Adipocyte (in vitro differentiated cells): ENCODE measurements at regions not wholly inside any gene's neighbourhood (a gene's known extent, or its start where the extent isn't known, plus 50 kb on each side); places are given as distances from the start of the nearest gene placed in this dataset.

ENCODE experiments used
- DNase-seq: peaks from one replicate; pipeline ENCODE4 v3.0.0-alpha.2; 2015; ENCODE audit warnings: low read depth
- H3K27me3 ChIP-seq: replicated peaks from 2 replicates; pipeline ENCODE4 v1.7.0; 2013; ENCODE audit warnings: mild to moderate bottlenecking, low read length, moderate library complexity; ENCODE audit not compliant: control insufficient read depth, insufficient read depth
- H3K36me3 ChIP-seq: 2 replicates; pipeline ENCODE4 v1.7.0; 2013; ENCODE audit warnings: low read length, mild to moderate bottlenecking, moderate library complexity; ENCODE audit not compliant: control insufficient read depth, insufficient read depth, severe bottlenecking
- H3K4me1 ChIP-seq: 2 replicates; pipeline ENCODE4 v1.7.0; 2013; ENCODE audit warnings: mild to moderate bottlenecking, low read length, moderate library complexity; ENCODE audit not compliant: control insufficient read depth, insufficient read depth
- H3K4me3 ChIP-seq: 2 replicates; pipeline ENCODE4 v1.7.0; 2013; ENCODE audit warnings: mild to moderate bottlenecking, low read length, moderate library complexity
- H3K9ac ChIP-seq: 2 replicates; pipeline ENCODE4 v1.7.0; 2013; ENCODE audit warnings: mild to moderate bottlenecking, low read length, moderate library complexity
- H3K9me3 ChIP-seq: 2 replicates; pipeline ENCODE4 v1.7.0; 2013; ENCODE audit warnings: mild to moderate bottlenecking, low read length, moderate library complexity; ENCODE audit not compliant: control insufficient read depth

GRCh38 chr14:95426116-95426475, 90.4 kb downstream of the SYNE3 start:
- H3K9ac ChIP-seq = no peak overlapping the region
- no peak for DNase-seq
- no peaks in the 10 kb centered on the region for H3K9me3 ChIP-seq
- peaks cover 13% of the 10 kb centered on the region for H3K4me1 ChIP-seq
- H3K36me3 ChIP-seq = peaks cover 68% of the 10 kb centered on the region
- H3K4me3 ChIP-seq = no peak overlapping the region
- no peaks in the 10 kb centered on the region for H3K27me3 ChIP-seq

- Histone ChIP-seq H3K27me3 (no peaks in the 10 kb centered on the region), H3K9ac (no peak overlapping the region), H3K9me3 (no peaks in the 10 kb centered on the region), H3K4me1 (peaks cover 13% of the 10 kb centered on the region), H3K4me3 (no peak overlapping the region), H3K36me3 (peaks cover 69% of the 10 kb centered on the region)
- DNase-seq = no peak
Measured at GRCh38 chr14:95425369-95426115, 90.9 kb downstream of the SYNE3 start.

DNA sequence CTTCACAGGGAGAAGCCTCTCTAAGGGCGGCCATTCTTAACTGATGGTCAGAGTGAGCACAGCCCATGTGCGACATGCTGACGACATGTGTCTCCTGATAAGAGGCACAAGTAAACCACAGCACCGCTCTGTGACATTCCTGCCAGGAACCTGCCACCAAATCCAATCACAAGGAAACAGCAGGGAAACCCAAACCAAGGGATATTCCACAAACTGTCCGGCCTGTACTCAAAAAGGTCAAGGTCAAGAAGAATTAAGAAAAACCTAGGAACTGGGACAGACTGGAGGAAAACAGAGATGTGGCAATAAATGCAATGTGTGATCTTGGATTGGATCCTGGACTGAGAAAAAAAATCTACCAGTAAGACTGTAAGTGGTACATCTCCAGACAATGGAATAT, 91.9 kb downstream of the SYNE3 start:
- peak; percentile 49 for DNase-seq
- Histone ChIP-seq H3K9me3 (no peaks in the 10 kb centered on the region), H3K27me3 (no peaks in the 10 kb centered on the region), H3K36me3 (peaks cover 69% of the 10 kb centered on the region), H3K9ac (no peak overlapping the region), H3K4me1 (peaks cover 13% of the 10 kb centered on the region), H3K4me3 (no peak overlapping the region)

GRCh38 chr14:95421741-95422140, 94.7 kb downstream of the SYNE3 start:
- H3K4me3 ChIP-seq = no peak overlapping the region
- H3K27me3 ChIP-seq = no peaks in the 10 kb centered on the region
- DNase-seq = no peak
- peaks cover 72% of the 10 kb centered on the region for H3K36me3 ChIP-seq
- no peaks in the 10 kb centered on the region for H3K9me3 ChIP-seq
- no peak overlapping the region for H3K9ac ChIP-seq
- H3K4me1 ChIP-seq = peaks cover 13% of the 10 kb centered on the region

DNA sequence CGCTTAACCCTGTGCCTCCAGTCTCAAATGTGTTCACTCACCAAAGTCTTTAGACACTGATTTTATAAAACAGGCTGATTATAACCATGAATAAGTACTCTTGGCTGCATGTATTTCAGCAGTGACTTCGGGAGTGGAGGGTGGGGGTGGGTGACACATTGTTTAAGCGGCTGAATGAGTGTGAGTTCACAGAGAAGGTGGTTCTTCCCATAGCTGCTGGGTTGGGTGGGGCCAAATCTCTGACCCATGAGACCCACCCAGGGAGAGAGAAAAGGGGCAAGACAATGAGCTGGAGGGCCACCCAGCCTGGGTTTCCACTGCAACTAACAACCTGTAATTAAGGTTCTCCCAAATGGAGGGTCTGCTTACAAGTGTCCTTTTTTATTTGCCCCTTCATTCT, 96.4 kb downstream of the SYNE3 start:
- no peak overlapping the region for H3K4me3 ChIP-seq
- H3K27me3 ChIP-seq = no peaks in the 10 kb centered on the region
- DNase-seq = no peak
- no peak overlapping the region for H3K9ac ChIP-seq
- no peaks in the 10 kb centered on the region for H3K9me3 ChIP-seq
- peaks cover 73% of the 10 kb centered on the region for H3K36me3 ChIP-seq
- H3K4me1 ChIP-seq = peaks cover 7% of the 10 kb centered on the region

GRCh38 chr14:95419569-95419968, 96.9 kb downstream of the SYNE3 start:
- DNase-seq = no peak
- H3K4me3 ChIP-seq = no peak overlapping the region

DNA sequence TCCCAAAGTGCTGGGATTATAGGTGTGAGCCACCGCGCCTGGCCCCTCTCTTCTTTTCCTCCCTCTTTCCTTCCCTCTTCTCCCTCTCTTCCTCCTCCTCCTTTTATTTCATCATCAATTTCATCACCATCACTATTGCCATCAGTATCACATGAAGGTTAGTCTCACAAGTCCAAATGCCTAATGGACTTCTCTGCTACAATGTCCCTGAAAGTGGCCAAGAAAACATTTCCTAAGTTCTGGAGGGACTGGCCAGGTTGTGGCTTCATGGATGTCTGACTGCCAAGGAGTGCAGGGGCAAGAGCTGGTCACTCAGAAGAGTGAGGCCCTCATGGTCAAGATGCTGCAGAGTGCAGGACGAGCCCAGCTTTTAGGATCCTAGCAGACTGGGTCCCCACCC, 97.6 kb downstream of the SYNE3 start:
- Histone ChIP-seq H3K36me3 (peaks cover 69% of the 10 kb centered on the region), H3K4me3 (no peak overlapping the region), H3K4me1 (no peaks in the 10 kb centered on the region), H3K9ac (no peak overlapping the region), H3K27me3 (no peaks in the 10 kb centered on the region), H3K9me3 (no peaks in the 10 kb centered on the region)
- no peak for DNase-seq

More at GRCh38 chr14:95419569-95419968, 96.9 kb downstream of the SYNE3 start:
- H3K27me3 ChIP-seq = no peaks in the 10 kb centered on the region
- H3K36me3 ChIP-seq = peaks cover 73% of the 10 kb centered on the region
- H3K9ac ChIP-seq = no peak overlapping the region
- H3K9me3 ChIP-seq = no peaks in the 10 kb centered on the region
- peaks cover 6% of the 10 kb centered on the region for H3K4me1 ChIP-seq

DNA sequence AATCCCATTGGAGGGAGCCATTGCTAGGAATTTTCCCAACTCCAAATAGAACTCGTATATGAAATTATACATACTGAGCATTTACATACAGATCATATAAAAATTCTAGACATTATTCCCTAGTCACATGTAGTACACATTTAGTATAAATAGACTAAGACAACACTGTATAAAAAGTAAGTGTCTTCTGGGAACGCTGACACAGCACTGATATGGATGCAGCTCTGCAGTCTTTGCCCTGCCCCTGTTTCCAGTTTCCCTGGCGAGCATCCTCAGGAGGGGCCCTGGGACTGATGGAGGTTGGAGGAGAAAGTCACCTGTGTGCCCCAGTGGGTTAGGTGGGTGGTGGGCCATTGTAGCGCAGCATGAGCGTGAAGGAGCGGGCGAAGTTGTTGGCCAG, 97.8 kb upstream of the CLMN start:
- no peaks in the 10 kb centered on the region for H3K4me1 ChIP-seq
- no peak for DNase-seq
- H3K9me3 ChIP-seq = no peaks in the 10 kb centered on the region
- H3K4me3 ChIP-seq = no peak overlapping the region
- H3K36me3 ChIP-seq = peaks cover 61% of the 10 kb centered on the region
- H3K27me3 ChIP-seq = no peaks in the 10 kb centered on the region
- H3K9ac ChIP-seq = no peak overlapping the region

DNA sequence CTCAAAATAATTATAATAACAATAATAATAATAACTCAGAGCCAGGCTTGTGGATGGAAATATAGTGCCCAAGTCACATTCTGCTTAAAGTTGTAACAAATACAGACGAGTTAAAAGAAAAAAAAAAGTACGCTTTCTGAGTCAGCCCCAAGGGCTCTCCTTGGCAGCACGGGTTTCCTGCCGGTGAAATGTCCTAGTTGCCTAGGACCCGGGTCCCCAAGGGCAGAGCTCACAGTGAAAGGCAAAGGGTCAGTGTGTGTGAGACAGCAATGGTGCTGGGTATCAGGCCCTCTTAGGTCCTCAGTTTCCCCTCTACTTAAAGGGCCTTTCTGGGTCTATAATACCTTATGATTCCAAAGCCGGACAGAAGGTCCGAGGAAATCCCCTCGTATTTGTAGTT, 96.3 kb upstream of the CLMN start:
- Histone ChIP-seq H3K27me3 (no peaks in the 10 kb centered on the region), H3K9ac (no peak overlapping the region), H3K9me3 (no peaks in the 10 kb centered on the region), H3K4me1 (no peaks in the 10 kb centered on the region), H3K36me3 (peaks cover 55% of the 10 kb centered on the region), H3K4me3 (no peak overlapping the region)
- no peak for DNase-seq

- no peak overlapping the region for H3K4me3 ChIP-seq
- H3K4me1 ChIP-seq = peaks cover 4% of the 10 kb centered on the region
- DNase-seq = no peak
- no peak overlapping the region for H3K9ac ChIP-seq
- H3K9me3 ChIP-seq = no peaks in the 10 kb centered on the region
- H3K27me3 ChIP-seq = no peaks in the 10 kb centered on the region
- H3K36me3 ChIP-seq = peaks cover 46% of the 10 kb centered on the region
Measured at GRCh38 chr14:95413289-95414215, 93.8 kb upstream of the CLMN start.

- no peak for DNase-seq
- no peaks in the 10 kb centered on the region for H3K27me3 ChIP-seq
Measured at GRCh38 chr14:95410838-95411237, 91.1 kb upstream of the CLMN start.

More at GRCh38 chr14:95410838-95411237, 91.1 kb upstream of the CLMN start:
- Histone ChIP-seq H3K36me3 (peaks cover 21% of the 10 kb centered on the region), H3K4me1 (peaks cover 9% of the 10 kb centered on the region), H3K9ac (no peak overlapping the region), H3K4me3 (no peak overlapping the region), H3K9me3 (no peaks in the 10 kb centered on the region)
